ENCODE measurements at regions not wholly inside any gene's neighbourhood (a gene's known extent, or its start where the extent isn't known, plus 50 kb on each side); places are given as distances from the start of the nearest gene placed in this dataset.

GRCh38 chr12:25652371-25652770 lies 99.3 kb upstream of the LMNTD1 start:
- TF ChIP-seq POLR2AphosphoS5 (IDR thresholded peaks at IDR 0.05) = no peak
- TF ChIP-seq CTCF (IDR thresholded peaks at IDR 0.05) = no peak
